Upper lobe of left lung (tissue), 4 donors: ENCODE measurements at regions not wholly inside any gene's neighbourhood (a gene's known extent, or its start where the extent isn't known, plus 50 kb on each side); places are given as distances from the start of the nearest gene placed in this dataset.

ENCODE experiments used
- CTCF ChIP-seq, 6 experiments: fragments of 450-650 bp in 4 of 6; fragments of 200-600 bp in 2 of 6; sonication (generic) in 2 of 6; IDR thresholded peaks; one replicate each; pipeline ENCODE4 v1.5.1; 2016 to 2019; ENCODE audit warnings: antibody characterized with exemption in 6 of 6
- POLR2AphosphoS5 ChIP-seq, 2 donors: sonication (generic); formaldehyde crosslinking; IDR thresholded peaks; one replicate each; pipeline ENCODE4 v1.5.1; 2017; ENCODE audit warnings: antibody characterized with exemption in 2 of 2

GRCh38 chr2:88845772-88846661, 154.5 kb downstream of the RPIA start:
- TF ChIP-seq POLR2AphosphoS5 (IDR thresholded peaks at IDR 0.05) = no peak
- TF ChIP-seq CTCF (IDR thresholded peaks at IDR 0.05) = no peak
